ENCODE measurements at regions not wholly inside any gene's neighbourhood (a gene's known extent, or its start where the extent isn't known, plus 50 kb on each side); places are given as distances from the start of the nearest gene placed in this dataset.

- TF ChIP-seq CTCF (IDR thresholded peaks at IDR 0.05) (no peak), POLR2A (IDR thresholded peaks at IDR 0.05) (no peak)
Measured at GRCh38 chr1:80919426-80919825, 881.3 kb upstream of the ADGRL2 start.
